Liver (tissue), 8 donors: ENCODE measurements at regions not wholly inside any gene's neighbourhood (a gene's known extent, or its start where the extent isn't known, plus 50 kb on each side); places are given as distances from the start of the nearest gene placed in this dataset.

ENCODE experiments used
- DNase-seq: peaks from one replicate; pipeline ENCODE4 v3.0.0-alpha.2; 2017; ENCODE audit warnings: low spot score
- H3K27ac ChIP-seq, 2 donors: one replicate each; pipeline ENCODE4 v1.7.0; 2013; ENCODE audit warnings: inconsistent platforms in 2 of 2, low read length in 2 of 2, control low read depth in 1 of 2, low read depth in 1 of 2, mild to moderate bottlenecking in 1 of 2
- H3K27me3 ChIP-seq, 4 donors: one replicate each; pipeline versions ENCODE4 v1.6.1 to v1.7.0; 2013; ENCODE audit warnings: low read length in 3 of 4, inconsistent platforms in 1 of 4, mild to moderate bottlenecking in 1 of 4, moderate library complexity in 1 of 4; ENCODE audit not compliant: control insufficient read depth in 4 of 4, insufficient read depth in 4 of 4
- H3K36me3 ChIP-seq, 4 donors: one replicate each; pipeline versions ENCODE4 v1.6.1 to v1.7.0; 2013; ENCODE audit warnings: low read length in 3 of 4, mild to moderate bottlenecking in 3 of 4, low read depth in 1 of 4, moderate library complexity in 1 of 4; ENCODE audit not compliant: control insufficient read depth in 4 of 4, insufficient read depth in 3 of 4
- H3K4me1 ChIP-seq, 4 donors: one replicate each; pipeline versions ENCODE4 v1.6.1 to v1.7.0; 2013; ENCODE audit warnings: low read length in 3 of 4, mild to moderate bottlenecking in 3 of 4, moderate library complexity in 1 of 4; ENCODE audit not compliant: control insufficient read depth in 4 of 4, insufficient read depth in 4 of 4
- H3K4me3 ChIP-seq, 3 donors: one replicate each; pipeline versions ENCODE4 v1.6.1 to v1.7.0; 2013; ENCODE audit warnings: low read length in 3 of 3, control low read depth in 1 of 3, low read depth in 1 of 3, mild to moderate bottlenecking in 1 of 3
- H3K9ac ChIP-seq, 2 donors: one replicate each; pipeline ENCODE4 v1.7.0; 2013; ENCODE audit warnings: low read length in 2 of 2, mild to moderate bottlenecking in 2 of 2, moderate library complexity in 2 of 2, control low read depth in 1 of 2, low read depth in 1 of 2
- H3K9me3 ChIP-seq, 4 donors: one replicate each; pipeline versions ENCODE4 v1.6.1 to v1.7.0; 2013; ENCODE audit warnings: low read length in 3 of 4; ENCODE audit not compliant: control insufficient read depth in 4 of 4
- ATF3 ChIP-seq: IDR thresholded peaks from 2 replicates; pipeline ENCODE4 v1.6.1; 2016; ENCODE audit warnings: antibody characterized with exemption
- EGR1 ChIP-seq, 2 donors: IDR thresholded peaks; 2 replicates each; pipeline ENCODE4 v1.6.1; 2016 to 2018; ENCODE audit warnings: antibody characterized with exemption in 2 of 2, low read depth in 2 of 2
- FOXA1 ChIP-seq: IDR thresholded peaks from 2 replicates; pipeline ENCODE4 v1.6.1; 2016; ENCODE audit warnings: antibody characterized with exemption
- FOXA2 ChIP-seq: IDR thresholded peaks from 2 replicates; pipeline ENCODE4 v1.6.1; 2016; ENCODE audit warnings: antibody characterized with exemption
- GABPA ChIP-seq, 2 donors: IDR thresholded peaks in 1 of 2; conservative IDR thresholded peaks in 1 of 2; 2 replicates each; pipeline ENCODE4 v1.6.1; 2016; ENCODE audit warnings: antibody characterized with exemption in 2 of 2, mild to moderate bottlenecking in 1 of 2, moderate library complexity in 1 of 2
- HNF4A ChIP-seq, 2 donors: conservative IDR thresholded peaks; 2 replicates each; pipeline ENCODE4 v1.6.1; 2016; ENCODE audit warnings: antibody characterized with exemption in 2 of 2, mild to moderate bottlenecking in 2 of 2
- HNF4G ChIP-seq: IDR thresholded peaks from 2 replicates; pipeline ENCODE4 v1.6.1; 2016; ENCODE audit warnings: antibody characterized with exemption
- JUND ChIP-seq, 2 donors: IDR thresholded peaks; 2 replicates each; pipeline ENCODE4 v1.6.1; 2016; ENCODE audit warnings: antibody characterized with exemption in 2 of 2
- MAX ChIP-seq: IDR thresholded peaks from 2 replicates; pipeline ENCODE4 v1.6.1; 2016; ENCODE audit warnings: antibody characterized with exemption
- NR2F2 ChIP-seq: IDR thresholded peaks from 2 replicates; pipeline ENCODE4 v1.6.1; 2016; ENCODE audit warnings: antibody characterized with exemption
- RAD21 ChIP-seq, 2 donors: IDR thresholded peaks; 2 replicates each; pipeline ENCODE4 v1.6.1; 2016; ENCODE audit warnings: antibody characterized with exemption in 2 of 2, mild to moderate bottlenecking in 2 of 2
- REST ChIP-seq: IDR thresholded peaks from 2 replicates; pipeline ENCODE4 v1.6.1; 2016; ENCODE audit warnings: antibody characterized with exemption, mild to moderate bottlenecking
- RXRA ChIP-seq, 2 donors: IDR thresholded peaks; 2 replicates each; pipeline ENCODE4 v1.6.1; 2017 to 2018; ENCODE audit warnings: antibody characterized with exemption in 2 of 2, mild to moderate bottlenecking in 1 of 2
- SP1 ChIP-seq: IDR thresholded peaks from 2 replicates; pipeline ENCODE4 v1.6.1; 2018; ENCODE audit warnings: antibody characterized with exemption, mild to moderate bottlenecking
- TAF1 ChIP-seq: conservative IDR thresholded peaks from 2 replicates; pipeline ENCODE4 v1.6.1; 2016; ENCODE audit warnings: antibody characterized with exemption, mild to moderate bottlenecking
- YY1 ChIP-seq: IDR thresholded peaks from 2 replicates; pipeline ENCODE4 v1.6.1; 2016; ENCODE audit warnings: antibody characterized with exemption, mild to moderate bottlenecking
- ZBTB33 ChIP-seq: IDR thresholded peaks from 2 replicates; pipeline ENCODE4 v1.6.1; 2016; ENCODE audit warnings: antibody characterized with exemption
- WGBS: extraction: QIAGEN DNeasy Blood & Tissue Kit; methylation state at CpG from one replicate; pipeline ENCODE4 v1.1.7; 2013; 5-methylcytosine and 5-hydroxymethylcytosine counted together
- TF ChIP-seq, protein P1 (sequence below): fragments of 150-350 bp; IDR thresholded peaks from 2 replicates; pipeline ENCODE4 v1.5.1; 2017; ENCODE audit warnings: improper control_type of control experiment, low read depth, low read length; ENCODE audit not compliant: missing input control
- donor health status: healthy.
- donor health status: healthy.
- donor health status: healthy.
- donor health status: healthy.
- donor health status: healthy.

GRCh38 chr15:93496888-93497287, 407.9 kb upstream of the RGMA start:
- DNase-seq: no peak

More at GRCh38 chr15:93496888-93497287, 407.9 kb upstream of the RGMA start:
- H3K9me3 ChIP-seq: no peaks in the 10 kb centered on the region
- H3K9ac ChIP-seq: no peak overlapping the region
- TF ChIP-seq EGR1 (IDR thresholded peaks at IDR 0.05; ENCODE audit: low read depth in 2 of 2): no peak
- TF ChIP-seq MAX: no peak
- TF ChIP-seq NR2F2: no peak
- TF ChIP-seq GABPA (IDR thresholded peaks at IDR 0.05 in 1 of 2, conservative IDR thresholded peaks at IDR 0.05 in 1 of 2): no peak
- TF ChIP-seq HNF4G: no peak
- no peak for TF ChIP-seq ZBTB33
- no peak for TF ChIP-seq RXRA (IDR thresholded peaks at IDR 0.05)
- TF ChIP-seq, protein P1, sequence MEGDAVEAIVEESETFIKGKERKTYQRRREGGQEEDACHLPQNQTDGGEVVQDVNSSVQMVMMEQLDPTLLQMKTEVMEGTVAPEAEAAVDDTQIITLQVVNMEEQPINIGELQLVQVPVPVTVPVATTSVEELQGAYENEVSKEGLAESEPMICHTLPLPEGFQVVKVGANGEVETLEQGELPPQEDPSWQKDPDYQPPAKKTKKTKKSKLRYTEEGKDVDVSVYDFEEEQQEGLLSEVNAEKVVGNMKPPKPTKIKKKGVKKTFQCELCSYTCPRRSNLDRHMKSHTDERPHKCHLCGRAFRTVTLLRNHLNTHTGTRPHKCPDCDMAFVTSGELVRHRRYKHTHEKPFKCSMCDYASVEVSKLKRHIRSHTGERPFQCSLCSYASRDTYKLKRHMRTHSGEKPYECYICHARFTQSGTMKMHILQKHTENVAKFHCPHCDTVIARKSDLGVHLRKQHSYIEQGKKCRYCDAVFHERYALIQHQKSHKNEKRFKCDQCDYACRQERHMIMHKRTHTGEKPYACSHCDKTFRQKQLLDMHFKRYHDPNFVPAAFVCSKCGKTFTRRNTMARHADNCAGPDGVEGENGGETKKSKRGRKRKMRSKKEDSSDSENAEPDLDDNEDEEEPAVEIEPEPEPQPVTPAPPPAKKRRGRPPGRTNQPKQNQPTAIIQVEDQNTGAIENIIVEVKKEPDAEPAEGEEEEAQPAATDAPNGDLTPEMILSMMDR: no peak
- TF ChIP-seq FOXA2: no peak
- TF ChIP-seq YY1: no peak
- TF ChIP-seq RAD21 (IDR thresholded peaks at IDR 0.05): no peak
- TF ChIP-seq HNF4A (conservative IDR thresholded peaks at IDR 0.05): no peak
- TF ChIP-seq ATF3: no peak
- TF ChIP-seq REST: no peak
- no peak for TF ChIP-seq SP1
- no peak for TF ChIP-seq JUND (IDR thresholded peaks at IDR 0.05)
- no peak for TF ChIP-seq TAF1
- TF ChIP-seq FOXA1: no peak
- no peaks in the 10 kb centered on the region for H3K36me3 ChIP-seq
- 46% methylated on average over 5 of the region's 5 CpGs for WGBS
- no peak overlapping the region for H3K27ac ChIP-seq
- H3K27me3 ChIP-seq: peaks cover 0 to 2% (median 0%) of the 10 kb centered on the region in 4 donors
- no peaks in the 10 kb centered on the region for H3K4me1 ChIP-seq
- no peak overlapping the region for H3K4me3 ChIP-seq
